Activated naive CD8-positive, alpha-beta T cell treated with anti-CD3 and anti-CD28 coated beads, Interleukin-2, amount 50 U/mL, for 16 hours (primary cell): ENCODE measurements at regions not wholly inside any gene's neighbourhood (a gene's known extent, or its start where the extent isn't known, plus 50 kb on each side); places are given as distances from the start of the nearest gene placed in this dataset.

ENCODE experiments used
- DNase-seq: peaks from one replicate; pipeline ENCODE4 v3.0.0-alpha.2; 2020; ENCODE audit warnings: low read depth, low spot score

DNA sequence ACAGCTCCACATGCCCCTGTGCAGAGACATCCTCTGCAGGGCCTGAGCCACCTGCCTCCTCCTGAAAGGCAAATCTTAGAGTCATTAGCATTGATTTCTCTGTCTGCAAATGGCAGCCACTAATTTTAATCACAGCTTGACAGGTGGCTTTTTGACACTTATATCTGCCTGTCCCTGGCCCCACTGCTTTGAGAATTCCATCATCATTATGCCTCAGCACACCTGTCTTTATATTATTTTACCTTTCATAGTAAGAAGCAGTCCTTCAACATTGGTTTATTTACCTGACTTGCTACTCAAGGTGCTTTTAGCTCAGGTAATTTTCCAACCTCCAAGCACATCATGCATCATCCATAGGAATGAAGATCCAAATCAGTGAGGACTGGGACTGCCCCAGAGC lies 451.3 kb downstream of the MTRR start:
- DNase-seq: no peak

DNA sequence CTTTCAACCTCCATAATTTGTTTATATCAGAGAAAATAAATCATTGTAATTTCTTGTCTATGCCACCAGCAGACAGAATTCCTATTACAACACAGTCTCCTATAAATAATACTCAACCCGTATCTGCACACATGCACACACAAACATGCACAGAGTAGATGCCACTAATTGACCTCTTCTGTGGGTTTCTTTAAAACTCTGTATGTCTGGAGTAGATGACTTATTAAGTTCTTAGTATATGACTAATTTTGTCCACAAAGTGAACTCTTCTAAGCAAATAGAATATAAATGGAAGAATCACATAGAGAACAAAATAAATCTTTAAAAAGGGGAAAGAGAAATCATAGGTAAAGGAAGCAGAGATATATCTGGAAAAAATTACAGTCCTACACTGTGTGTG lies 452.3 kb downstream of the MTRR start:
- DNase-seq: no peak

DNA sequence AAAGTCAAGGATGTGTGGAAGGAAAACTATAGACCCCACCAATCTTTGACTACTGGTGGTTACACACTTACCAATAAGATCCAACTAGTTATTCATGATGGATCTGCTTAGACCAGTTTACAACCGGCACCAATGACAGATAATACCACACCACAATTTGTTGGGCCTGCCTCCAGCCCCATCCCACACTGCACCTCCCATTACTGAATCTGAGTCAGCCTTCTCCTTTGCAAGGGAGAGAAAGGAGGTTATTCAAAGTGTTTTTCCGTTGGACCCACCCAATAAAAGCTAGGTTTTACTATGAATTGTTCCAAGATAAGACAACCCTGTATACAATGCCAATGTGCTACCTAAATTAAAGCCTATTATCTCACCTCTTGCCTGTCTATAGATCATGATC lies 453.5 kb downstream of the MTRR start:
- no peak for DNase-seq

DNA sequence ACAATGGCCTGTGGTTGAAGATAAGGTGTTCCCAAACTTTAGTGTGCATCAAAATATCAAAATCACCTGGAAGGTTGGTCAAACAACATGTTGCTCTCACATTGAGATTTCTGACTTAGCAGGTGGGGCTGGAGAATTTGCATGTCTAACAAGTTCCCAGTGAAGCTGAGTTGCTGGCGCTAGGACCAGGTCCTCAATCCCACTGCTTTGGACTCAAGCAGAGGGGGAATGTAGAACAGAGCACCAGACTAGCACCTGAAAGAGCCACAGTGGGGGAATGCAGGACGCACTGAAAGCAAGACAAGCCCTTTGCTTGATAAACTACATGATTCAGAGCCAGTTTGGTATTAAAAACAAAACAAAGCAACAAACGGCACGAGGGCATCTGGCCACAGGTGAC lies 458.1 kb downstream of the MTRR start:
- DNase-seq: no peak

DNA sequence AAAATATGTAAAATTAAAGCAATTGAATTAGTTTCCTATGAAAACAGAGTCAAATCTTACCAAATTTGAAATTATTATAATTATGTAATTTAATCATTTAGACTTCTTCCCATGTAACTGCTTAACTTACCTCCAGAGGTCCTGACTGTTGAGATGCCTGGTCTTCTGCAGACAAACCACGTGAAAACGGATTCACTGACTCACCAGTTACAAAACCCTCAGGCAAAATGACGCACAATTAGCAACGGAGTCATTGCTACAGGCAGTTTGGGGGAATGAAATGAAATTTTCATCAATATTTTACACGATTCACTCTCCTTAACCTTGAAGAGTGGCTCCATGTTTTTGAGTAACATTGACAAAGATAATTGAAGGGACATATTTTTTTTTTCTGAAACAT lies 460.8 kb downstream of the MTRR start:
- no peak for DNase-seq

DNA sequence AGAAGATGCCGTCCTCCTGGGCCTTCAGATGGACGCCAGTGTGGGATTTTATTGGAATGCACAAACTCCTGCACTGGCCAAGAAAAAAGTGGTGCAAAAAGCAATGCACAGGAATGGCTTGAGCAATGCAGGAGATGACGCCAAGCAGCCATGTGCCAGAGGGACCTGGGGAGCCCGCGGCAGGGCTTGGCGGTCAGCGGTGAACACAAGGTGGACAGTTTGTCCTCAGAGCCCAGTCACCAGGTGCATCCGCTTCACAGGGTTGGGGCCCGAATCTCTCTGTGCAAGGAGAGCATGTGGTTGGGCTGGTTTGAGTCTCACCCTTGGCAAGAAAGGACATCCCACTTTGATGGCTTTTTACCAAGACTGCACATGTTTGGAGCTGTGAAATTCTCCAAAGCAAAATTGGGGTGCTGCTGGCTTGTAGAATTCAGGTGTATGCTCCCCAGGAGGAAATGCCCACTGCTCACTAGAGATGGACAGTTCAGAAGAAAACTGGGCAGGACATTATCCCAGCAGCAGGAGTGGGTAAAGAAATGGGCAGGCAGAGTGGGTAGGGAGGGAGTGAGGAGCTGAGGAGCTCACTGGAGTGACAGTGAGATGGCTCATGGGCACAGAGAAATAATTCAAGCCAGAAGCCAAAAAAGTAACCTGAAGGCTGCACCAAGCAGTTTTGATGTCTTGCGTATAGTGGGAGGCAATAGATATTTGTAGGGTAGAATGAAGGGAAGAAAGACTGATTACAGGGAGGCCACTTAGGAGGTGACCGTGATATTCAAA lies 463.9 kb downstream of the MTRR start:
- DNase-seq: no peak

DNA sequence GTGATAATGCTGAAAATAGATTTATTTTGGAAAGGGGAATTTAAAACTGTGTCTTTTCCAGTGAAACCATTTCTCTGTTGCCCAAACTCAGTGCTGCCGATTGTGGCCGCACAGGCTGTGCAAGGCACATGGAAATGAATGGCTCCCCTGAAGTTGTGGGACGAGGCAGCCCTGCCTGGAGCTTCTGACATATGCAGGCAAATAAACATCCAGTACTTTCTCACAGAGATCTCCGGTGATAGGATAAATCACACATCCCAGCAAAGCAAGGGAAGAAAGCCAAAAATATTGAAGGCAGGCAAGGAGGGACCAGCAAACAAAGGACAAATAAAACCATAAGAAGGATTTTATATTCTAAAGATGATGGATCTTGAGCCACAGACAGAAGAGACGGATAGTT lies 464.5 kb downstream of the MTRR start:
- DNase-seq: no peak

DNA sequence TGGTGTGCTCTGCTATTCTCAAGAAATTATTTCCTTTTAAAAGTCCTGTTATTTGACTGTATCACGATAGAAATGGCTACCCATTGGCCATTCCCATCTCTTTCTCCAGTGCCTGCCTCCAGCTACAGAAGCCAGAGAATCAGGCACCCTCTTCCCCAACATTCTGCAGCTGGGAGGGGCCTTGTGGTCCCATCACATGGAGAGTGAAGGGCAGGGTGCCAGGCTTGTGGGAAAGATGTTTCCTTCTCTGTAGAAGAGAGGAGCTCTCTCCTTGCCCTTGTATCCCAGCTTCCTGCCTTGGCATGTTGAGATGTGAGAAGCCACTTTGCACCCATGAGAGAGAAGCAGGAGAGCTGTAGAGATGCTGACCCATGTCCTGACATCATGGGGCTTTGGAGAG lies 465.0 kb downstream of the MTRR start:
- DNase-seq: no peak

DNA sequence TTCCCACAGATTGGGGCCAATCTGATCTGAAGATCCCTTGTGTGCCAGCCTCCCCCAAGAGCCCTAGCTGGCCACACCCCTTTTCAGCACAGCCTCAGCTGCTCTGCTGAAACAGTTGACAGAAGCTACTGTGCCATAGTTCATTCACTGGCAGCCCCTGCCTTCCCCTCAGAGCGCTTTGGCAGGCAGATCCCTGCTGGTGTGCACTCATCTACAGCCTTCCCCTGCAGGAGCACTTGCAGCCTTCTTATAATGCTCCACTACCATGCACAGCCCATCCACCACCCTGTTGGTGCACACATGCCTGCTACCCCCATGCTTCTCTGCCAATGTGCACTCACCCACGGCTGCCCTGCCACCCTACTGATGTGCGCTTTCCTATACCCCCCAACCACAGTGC lies 471.3 kb downstream of the MTRR start:
- DNase-seq: no peak

DNA sequence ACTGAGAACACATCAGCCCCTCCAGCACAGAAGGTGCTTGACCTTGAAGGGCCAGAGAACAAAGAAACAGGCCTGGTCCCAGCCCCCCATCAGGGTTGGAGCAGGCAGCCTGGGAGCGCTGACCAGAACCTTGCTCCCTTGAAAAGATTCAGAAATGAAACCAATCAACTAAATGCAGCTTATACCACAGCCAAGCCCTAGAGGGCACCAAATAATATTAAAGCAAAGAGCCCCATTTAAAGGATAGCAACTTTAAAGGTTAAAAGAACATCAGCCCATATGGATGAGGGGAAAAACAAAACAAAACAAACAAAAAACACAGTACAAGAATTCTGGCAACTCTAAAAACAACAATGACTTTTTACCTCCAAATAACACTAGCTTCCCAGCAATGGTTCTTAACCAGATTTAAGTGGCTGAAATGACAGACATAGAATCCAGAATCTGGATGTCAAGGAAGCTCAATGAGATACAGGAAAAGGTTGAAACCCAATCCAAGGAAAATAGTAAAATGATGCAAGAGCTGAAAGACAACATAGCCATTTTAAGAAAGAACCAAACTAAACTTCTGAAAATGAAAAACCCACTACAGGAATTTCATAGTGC lies 471.9 kb downstream of the MTRR start:
- DNase-seq: no peak

DNA sequence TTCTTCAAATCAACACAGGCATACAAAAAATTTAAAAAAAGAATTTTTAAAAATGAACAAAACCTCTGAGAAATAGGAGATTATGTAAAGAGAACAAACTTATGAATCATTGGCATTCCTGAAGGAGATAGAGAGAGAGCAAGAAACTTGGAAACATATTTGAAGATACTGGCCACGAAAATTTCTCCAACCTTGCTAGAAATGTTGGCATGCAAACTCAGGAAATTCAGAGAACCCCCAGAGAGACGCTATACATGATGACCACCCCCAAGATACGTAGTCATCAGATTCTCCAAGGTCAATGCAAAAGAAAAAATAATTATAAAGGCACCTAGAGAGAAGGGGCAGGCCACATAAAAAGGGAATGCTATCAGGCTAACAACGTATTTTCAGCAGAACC lies 472.5 kb downstream of the MTRR start:
- DNase-seq: no peak

DNA sequence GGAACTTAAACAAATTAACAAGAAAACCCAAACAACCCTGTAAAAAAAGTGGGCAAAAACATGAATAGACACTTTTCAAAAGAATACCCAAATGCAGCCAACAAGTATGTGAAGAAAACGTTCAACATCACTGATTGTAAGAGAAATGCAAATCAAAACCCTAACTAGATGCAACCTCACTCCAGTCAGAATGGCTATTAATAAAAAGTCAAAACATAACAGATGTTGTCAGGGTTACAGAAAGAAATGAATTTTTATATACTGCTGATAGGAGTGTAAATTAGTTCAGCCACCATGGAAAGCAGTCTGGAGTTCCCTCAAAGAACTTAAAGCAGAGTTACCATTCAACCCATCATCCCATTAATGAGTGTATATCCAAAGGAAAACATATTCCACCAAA lies 479.0 kb downstream of the MTRR start:
- DNase-seq: no peak

DNA sequence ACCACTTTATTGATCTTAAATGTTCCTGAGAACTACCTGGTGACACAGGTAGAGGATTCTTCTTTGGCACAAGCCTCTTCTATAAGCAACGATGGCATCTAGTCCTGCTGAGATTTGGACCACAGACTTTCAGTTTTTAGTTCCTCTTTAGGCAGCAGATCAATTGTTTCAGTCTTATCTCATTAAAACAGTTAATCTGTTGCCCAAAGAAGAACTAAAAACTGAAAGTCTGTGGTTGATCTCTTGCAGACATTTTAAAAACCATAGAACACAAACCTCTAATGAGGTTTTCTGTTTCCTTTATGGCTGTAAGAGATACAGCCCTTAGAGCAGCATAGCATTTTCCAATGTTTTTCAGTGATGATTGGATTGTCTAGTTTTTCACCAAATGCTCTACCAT lies 480.9 kb downstream of the MTRR start:
- DNase-seq: no peak

DNA sequence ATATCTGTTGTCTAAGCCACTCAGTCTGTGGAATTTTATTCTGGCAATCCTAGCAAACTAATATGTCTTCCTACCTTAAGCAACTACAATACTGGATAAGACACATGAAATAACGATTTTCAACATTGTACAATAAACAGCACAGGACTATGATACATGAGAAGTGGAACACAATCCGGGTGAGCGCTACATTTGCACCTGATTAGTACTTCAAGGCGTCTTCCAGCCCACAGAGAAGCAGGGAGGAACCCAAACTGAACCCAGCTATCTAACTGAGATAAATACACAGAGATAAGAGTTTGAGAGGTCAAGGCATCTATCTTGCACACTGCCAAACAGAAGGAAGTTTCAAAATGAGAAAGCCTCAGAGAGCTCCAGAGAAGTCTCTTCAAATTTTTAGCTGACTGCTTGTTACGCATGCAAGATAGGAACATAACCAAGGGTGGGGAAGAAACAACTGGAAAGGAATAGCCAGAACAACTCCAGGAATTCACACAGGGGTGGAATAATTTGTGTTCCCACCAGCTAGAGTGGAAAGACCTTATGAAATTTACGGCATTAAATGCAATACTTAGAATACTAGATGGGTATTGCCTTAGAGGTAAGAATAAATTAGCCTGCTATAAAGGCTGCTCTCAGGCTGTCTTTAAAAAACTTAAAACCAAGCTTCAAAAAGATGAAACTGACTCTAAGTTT lies 481.8 kb downstream of the MTRR start:
- DNase-seq: no peak

DNA sequence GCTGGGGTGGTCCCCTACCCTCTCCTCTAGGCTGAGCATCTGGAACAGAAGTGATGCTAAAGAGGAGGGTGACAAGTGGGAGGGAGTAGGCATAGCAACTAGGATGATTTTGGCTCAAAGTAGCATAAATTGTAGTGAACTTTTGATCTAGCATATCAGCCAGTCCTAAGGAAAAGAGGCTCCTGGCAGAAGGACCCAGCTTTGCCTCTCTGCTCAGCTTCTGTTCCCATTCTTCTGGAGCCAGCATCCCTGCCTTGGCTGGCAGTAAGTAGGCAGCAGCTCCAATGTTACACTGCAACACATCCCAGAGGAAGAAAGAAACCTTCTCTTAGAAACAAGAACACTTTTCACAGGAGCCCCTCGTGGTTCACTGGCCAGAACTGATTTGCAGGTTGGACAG lies 487.0 kb downstream of the MTRR start:
- no peak for DNase-seq

DNA sequence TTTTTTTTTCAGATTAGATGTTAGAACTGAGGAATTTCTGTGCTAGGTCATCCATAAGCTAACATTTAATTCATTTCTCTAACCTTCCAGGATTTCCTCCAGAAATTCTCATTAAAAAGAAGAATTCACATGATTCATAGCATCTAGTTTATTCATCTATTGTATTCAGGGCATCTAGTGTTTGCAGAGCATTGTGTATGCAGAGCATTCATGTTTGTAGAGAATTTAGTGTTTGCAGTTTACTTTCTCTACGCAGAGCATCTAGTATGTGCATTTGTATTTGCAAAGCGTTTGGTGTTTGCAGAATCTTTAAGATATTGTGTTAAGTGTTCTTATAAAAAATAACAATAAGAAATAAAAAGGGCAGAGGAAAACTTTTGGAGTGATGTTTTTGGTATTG lies 491.1 kb downstream of the MTRR start:
- no peak for DNase-seq

DNA sequence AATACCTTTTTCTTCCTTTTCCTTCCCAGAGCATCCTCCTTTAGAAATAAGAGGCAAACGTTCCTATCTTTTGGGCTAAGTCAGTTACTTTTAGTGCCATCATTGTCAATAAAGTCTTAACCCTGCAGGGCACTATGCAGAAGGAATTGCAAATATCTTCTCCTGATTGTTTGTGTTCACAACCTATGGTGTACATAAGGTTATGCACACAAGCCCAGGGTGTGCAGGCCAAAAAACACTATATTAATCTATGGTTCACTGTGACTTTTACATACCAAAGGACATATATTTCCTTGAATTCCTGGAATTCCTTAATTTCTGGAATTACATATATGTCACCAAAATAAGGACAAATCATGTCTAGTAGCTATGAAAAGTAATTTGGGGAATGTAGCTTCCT lies 493.5 kb downstream of the MTRR start:
- DNase-seq: no peak

DNA sequence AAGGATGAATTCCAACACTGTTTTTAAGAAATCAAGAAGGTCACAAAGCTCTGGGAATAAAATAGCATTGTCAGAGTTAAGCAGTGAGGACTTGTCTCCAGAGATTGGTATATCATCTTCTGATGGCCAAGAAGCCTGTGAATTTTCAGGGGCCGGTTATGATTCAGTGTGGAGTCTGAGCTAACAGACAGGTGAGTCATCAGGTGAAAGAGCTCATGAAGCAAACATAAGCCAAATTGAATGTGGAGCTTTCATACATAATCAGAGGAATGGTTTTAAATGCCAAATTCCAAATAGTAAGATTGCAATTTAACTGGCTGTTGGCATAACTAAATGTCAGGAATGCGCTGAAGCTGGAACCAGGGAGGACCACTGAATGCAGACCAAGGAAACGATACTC lies 494.2 kb downstream of the MTRR start:
- no peak for DNase-seq

DNA sequence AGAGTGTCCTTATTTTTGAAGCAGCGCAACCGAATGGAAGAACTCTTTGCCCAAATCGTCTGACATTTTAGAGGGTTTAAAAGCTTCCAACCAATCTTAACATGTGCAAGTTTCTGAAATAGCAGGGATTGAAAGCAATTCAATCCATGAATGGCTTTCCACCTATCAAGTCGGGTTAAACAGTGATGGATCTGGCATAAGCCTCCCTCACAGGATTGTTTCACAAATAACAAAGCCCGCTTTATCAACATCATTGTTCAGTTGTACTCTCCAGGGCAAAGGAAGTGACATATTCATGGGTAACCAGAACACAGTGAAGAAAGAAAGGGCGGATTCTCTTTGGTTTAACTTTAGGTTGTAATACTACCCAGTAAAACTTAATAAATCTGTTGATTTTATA lies 497.3 kb downstream of the MTRR start:
- DNase-seq: no peak

DNA sequence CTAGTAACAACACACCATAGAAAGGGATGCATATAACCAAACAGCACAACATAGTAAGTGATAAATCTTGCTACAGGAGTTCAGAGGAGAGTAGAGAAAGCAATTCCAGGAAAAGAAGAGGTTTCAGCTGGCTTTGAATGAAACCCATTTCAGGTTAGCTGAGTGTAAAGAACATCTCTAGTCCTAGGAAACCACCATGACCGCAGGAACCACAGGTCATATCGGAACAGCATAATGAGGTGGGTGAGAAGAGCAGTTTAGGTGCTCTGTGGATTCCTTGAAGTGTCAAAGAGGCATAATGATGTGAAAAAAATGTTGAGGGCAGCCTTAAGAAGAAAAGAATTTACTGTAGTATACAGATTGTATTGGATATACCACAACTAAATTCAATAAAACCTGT lies 507.5 kb downstream of the MTRR start:
- no peak for DNase-seq

DNA sequence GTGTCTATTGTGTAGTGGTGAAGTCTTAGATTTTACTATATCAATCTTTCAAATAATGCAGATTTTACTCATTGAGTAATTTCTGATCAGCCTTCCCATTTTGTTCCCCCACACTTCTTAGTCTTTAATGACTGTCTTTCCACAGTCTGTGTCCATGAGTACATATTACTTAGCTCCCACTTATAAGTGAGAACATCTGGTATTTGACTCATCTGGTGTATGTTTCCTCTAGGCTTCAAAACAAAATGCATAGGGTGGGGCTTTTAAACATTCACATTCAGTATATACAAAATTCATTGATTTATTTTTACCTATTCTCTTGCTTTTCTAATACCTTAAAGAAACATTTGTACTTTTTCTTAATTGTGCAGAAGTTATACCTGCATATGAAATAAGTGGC lies 513.0 kb downstream of the MTRR start:
- DNase-seq: no peak

DNA sequence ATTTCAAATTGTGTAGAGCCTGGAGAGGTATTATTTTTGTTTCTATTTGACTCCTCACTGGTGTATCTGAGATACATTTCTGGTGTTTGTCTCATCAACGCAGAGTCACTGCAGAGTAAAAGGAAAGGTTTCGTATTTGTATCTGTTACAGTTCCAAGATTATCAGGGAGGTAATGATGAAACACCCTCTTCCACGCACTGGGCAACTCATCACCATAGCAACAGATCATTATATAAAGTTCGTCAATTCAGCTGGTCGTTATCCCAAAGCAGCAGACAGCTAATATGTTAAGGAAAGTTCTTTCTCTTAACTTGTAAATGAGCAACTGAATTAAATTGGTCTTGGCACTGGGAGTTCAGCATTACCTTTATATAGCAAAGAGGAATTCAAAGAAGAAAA lies 513.5 kb downstream of the MTRR start:
- DNase-seq: no peak

DNA sequence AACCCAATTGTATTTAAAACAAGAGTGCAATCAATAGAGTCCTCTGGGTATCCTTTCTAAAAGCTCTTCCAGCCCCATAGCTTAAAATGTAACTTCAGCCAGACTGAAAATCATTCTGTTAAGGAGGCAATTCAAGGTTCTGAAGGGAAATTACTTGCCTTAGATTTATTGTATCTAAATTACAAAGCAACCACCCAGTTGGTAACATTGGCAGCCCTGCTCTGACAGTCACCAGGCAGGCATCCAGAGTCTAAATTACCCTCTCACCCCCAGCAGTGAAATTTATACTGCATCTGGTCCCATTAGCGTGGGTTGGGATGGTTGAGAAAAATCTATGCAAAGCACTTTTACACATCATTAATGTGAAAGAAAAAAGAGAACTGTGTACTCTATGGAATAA lies 514.7 kb downstream of the MTRR start:
- DNase-seq: no peak
